HG03521 (cell line): ENCODE measurements at regions not wholly inside any gene's neighbourhood (a gene's known extent, or its start where the extent isn't known, plus 50 kb on each side); places are given as distances from the start of the nearest gene placed in this dataset.

Source experiments
- ATAC-seq: cut with Tn5 transposase; IDR thresholded peaks from one replicate; pipeline ENCODE4 v1.9.1; 2021; ENCODE audit warnings: mild to moderate bottlenecking, moderate library complexity; ENCODE audit not compliant: unreplicated experiment

- no peak for ATAC-seq
Observed at GRCh38 chr4:44861756-44862155, 135.4 kb upstream of the GNPDA2 start.

DNA sequence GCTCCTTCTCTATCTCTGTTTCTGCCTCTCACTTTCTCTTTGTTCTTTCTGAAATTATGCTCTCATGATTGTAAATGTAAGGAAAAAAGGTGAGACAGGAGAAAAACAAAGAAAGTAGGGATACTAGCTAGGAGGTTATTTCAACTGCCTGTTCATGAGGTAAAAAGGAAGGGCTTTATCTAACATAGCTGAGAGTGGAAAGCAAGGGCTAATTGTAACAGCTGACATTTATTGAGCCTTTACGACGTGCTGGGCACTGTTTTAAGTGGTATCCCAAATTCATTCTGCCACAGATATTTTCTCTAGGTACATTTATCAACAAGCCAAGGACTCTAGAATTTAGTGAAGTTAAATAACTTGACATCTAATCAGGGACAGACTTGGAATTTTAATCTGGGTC, 133.1 kb upstream of the GNPDA2 start:
- ATAC-seq, result no peak

GRCh38 chr4:44848466-44848865, 122.1 kb upstream of the GNPDA2 start:
- ATAC-seq, result no peak

DNA sequence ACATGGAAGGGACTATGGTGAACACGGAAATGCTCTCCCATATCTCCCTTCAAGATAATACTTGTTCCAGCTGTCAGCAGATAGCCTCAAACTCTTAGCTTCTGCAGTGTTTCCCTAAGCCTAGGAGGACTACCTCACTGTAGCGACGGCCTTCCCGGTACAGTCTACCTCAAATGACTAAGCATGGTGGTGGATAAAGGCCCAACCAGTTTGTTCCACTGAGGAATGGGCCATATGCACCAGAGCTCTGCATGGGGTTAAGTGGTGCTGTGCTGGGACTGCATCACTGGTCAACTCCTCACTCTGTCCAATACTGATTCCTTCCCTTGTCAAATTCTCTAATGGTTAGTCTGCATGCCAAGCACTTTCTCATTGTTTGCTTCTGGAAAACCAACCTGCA, 119.6 kb upstream of the GNPDA2 start:
- no peak for ATAC-seq

DNA sequence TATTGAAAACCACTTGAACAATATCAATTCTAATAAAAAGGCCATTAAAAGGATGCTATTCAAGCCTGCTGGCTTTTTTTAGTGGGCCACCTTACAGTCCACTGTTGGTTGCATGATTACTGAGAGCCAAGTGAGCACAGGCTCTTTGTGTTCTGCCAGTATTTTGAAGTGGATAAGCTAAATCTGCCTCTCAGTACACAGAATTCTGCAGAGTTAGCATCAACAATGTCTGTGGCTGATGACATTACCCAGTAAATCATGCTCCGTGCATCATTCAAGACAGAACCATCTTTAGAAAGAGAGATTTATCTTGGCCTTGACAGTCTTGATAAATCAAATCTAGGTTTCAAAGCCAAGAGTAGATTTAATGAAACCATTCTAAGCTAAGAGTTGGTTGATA, 119.0 kb upstream of the GNPDA2 start:
- no peak for ATAC-seq

GRCh38 chr4:44842531-44842930, 116.2 kb upstream of the GNPDA2 start:
- no peak for ATAC-seq

GRCh38 chr4:44817930-44818329, 91.6 kb upstream of the GNPDA2 start:
- no peak for ATAC-seq

- no peak for ATAC-seq
Observed at GRCh38 chr4:44806071-44806470, 79.7 kb upstream of the GNPDA2 start.

- ATAC-seq, result no peak
Observed at GRCh38 chr4:44804301-44804700, 77.9 kb upstream of the GNPDA2 start.

- no peak for ATAC-seq
Observed at GRCh38 chr4:44801384-44801783, 75.0 kb upstream of the GNPDA2 start.

DNA sequence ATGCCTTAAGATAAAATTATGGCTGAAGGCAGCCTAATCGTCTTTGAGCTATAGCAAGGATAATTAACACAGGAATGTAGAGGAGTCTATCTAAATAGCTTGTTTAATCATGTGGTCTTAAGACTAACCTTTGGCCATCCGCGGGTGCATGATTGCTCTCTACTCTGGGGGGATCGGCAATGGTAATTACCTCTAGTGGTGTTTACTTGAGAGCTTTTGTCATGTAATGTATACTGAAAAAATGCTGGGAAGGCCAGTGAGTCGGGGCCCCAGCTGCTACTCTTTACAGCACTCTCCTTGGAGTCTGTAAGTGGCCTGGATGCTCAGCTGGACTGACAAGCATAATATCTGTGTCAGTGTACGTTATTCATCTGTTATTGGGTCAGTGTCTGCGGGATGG, 65.5 kb upstream of the GNPDA2 start:
- no peak for ATAC-seq

DNA sequence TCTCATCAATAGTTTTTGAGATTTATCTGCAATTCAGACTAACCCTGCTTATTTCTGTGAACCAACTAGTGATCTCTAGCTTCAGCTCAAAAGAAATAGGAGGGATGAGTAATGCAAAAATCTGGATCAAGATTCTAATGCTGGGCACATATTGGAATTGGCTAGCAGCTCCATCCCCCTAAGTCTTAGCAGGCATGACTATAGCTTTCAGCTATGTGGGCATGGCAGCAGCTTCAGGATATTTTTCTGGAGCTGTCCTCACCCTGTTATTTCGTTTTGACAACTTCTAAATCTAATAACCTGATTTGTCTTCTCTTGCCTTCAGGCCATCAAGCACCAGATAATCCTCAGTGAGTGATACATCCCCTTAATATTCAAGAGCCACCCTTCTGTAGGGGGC, 50.8 kb upstream of the GNPDA2 start:
- no peak for ATAC-seq
